ENCODE measurements at regions not wholly inside any gene's neighbourhood (a gene's known extent, or its start where the extent isn't known, plus 50 kb on each side); places are given as distances from the start of the nearest gene placed in this dataset.
A peak's percentile ranks its signal among the peaks of the same experiment; 100 is the strongest.

GRCh38 chr14:89504091-89504490 lies 87.1 kb upstream of the FOXN3 start:
- no peaks in the 10 kb centered on the region for H3K27me3 ChIP-seq (ENCODE audit: insufficient read depth, low read length)
- H3K36me3 ChIP-seq (ENCODE audit: insufficient read depth, low read length): no peaks in the 10 kb centered on the region
- H2AFZ ChIP-seq (ENCODE audit: low read length, unreplicated experiment): no peak overlapping the region
- no peak overlapping the region for H3K4me3 ChIP-seq (ENCODE audit: low read depth, low read length)
- H3K4me1 ChIP-seq (ENCODE audit: control insufficient read depth, insufficient read depth, low read length, unreplicated experiment): peaks cover 36% of the 10 kb centered on the region
- H3K27ac ChIP-seq (ENCODE audit: low read depth, low read length): peak overlapping the region; percentile 44
- H3K79me2 ChIP-seq (ENCODE audit: control insufficient read depth, insufficient read depth, low read length, unreplicated experiment): no peaks in the 10 kb centered on the region

GRCh38 chr14:89503431-89503996 lies 86.5 kb upstream of the FOXN3 start:
- H3K27ac ChIP-seq (ENCODE audit: low read depth, low read length): no peak overlapping the region

DNA sequence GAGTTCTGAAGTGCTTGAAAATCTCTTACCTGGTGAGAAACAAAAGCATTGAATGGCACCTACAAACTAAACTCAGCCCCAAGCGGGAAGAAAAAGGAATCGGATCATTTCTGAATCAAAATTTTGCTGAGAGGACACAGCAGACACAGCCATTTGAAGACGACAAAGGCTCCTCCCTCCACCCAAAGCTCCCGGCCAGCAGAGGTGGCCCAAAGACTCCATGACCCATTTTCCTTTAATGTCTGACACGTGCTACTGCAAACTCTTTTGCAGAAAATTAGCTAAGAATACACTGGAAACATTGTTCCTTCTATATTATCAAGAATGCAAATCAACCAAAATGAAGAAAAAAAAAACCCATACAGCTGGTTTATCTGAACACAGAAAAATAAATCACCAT lies 85.9 kb upstream of the FOXN3 start:
- H3K4me3 ChIP-seq (ENCODE audit: low read depth, low read length): no peak overlapping the region
- no peak overlapping the region for H2AFZ ChIP-seq (ENCODE audit: low read length, unreplicated experiment)
- H3K36me3 ChIP-seq (ENCODE audit: insufficient read depth, low read length): no peaks in the 10 kb centered on the region
- peaks cover 25% of the 10 kb centered on the region for H3K4me1 ChIP-seq (ENCODE audit: control insufficient read depth, insufficient read depth, low read length, unreplicated experiment)
- H3K79me2 ChIP-seq (ENCODE audit: control insufficient read depth, insufficient read depth, low read length, unreplicated experiment): no peaks in the 10 kb centered on the region
- H3K27ac ChIP-seq (ENCODE audit: low read depth, low read length): no peak overlapping the region
- H3K27me3 ChIP-seq (ENCODE audit: insufficient read depth, low read length): no peaks in the 10 kb centered on the region

More at GRCh38 chr14:89503431-89503996, 86.5 kb upstream of the FOXN3 start:
- no peaks in the 10 kb centered on the region for H3K27me3 ChIP-seq (ENCODE audit: insufficient read depth, low read length)
- H3K4me3 ChIP-seq (ENCODE audit: low read depth, low read length): no peak overlapping the region
- H3K4me1 ChIP-seq (ENCODE audit: control insufficient read depth, insufficient read depth, low read length, unreplicated experiment): peaks cover 30% of the 10 kb centered on the region
- H3K36me3 ChIP-seq (ENCODE audit: insufficient read depth, low read length): no peaks in the 10 kb centered on the region
- no peak overlapping the region for H2AFZ ChIP-seq (ENCODE audit: low read length, unreplicated experiment)
- H3K79me2 ChIP-seq (ENCODE audit: control insufficient read depth, insufficient read depth, low read length, unreplicated experiment): no peaks in the 10 kb centered on the region

DNA sequence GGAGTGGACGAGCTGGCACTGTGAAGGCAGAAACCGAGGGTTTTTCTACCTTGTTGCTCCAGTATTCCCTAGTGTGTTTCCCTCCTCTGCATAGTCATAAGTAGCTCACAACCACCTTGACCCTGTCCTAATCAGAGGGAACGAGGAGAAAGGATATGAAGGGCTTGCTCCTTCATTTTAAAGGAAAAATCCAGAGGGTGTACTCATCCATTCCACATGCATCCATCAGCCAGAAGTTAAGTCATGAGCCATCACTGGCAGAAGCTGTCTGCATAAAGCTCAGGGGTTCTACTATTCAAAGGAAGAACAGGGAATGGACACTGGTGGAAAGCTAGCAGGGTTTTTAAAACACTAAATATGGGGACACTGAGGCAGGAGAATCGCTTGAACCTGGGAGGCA lies 84.3 kb upstream of the FOXN3 start:
- H3K27me3 ChIP-seq (ENCODE audit: insufficient read depth, low read length): no peaks in the 10 kb centered on the region
- H3K27ac ChIP-seq (ENCODE audit: low read depth, low read length): no peak overlapping the region
- H3K4me3 ChIP-seq (ENCODE audit: low read depth, low read length): no peak overlapping the region
- no peaks in the 10 kb centered on the region for H3K36me3 ChIP-seq (ENCODE audit: insufficient read depth, low read length)
- H3K79me2 ChIP-seq (ENCODE audit: control insufficient read depth, insufficient read depth, low read length, unreplicated experiment): no peaks in the 10 kb centered on the region
- H3K4me1 ChIP-seq (ENCODE audit: control insufficient read depth, insufficient read depth, low read length, unreplicated experiment): peaks cover 13% of the 10 kb centered on the region
- H2AFZ ChIP-seq (ENCODE audit: low read length, unreplicated experiment): no peak overlapping the region

DNA sequence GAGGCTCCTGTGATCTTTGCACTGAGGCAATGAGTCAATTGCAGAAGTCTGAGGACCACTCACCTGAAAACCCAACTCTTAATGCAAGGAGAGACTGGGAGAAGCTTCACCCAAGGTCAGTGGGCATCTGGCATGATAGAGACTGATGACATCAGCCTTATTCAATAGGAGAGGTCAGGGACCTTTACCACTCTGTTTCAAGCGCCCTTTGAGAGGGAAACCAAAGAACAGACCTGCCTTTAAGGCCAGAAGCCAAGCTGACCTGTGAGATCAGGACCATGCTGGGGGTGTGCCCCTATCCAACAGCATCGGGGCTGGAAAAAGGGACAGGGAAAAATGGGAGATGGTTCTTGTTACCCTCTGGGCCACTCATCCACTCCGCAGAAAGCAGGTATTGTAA lies 83.3 kb upstream of the FOXN3 start:
- Histone ChIP-seq H3K36me3 (ENCODE audit: insufficient read depth, low read length) (no peaks in the 10 kb centered on the region), H3K27me3 (ENCODE audit: insufficient read depth, low read length) (no peaks in the 10 kb centered on the region), H3K27ac (ENCODE audit: low read depth, low read length) (no peak overlapping the region), H3K4me1 (ENCODE audit: control insufficient read depth, insufficient read depth, low read length, unreplicated experiment) (peaks cover 13% of the 10 kb centered on the region), H3K4me3 (ENCODE audit: low read depth, low read length) (no peak overlapping the region), H2AFZ (ENCODE audit: low read length, unreplicated experiment) (no peak overlapping the region), H3K79me2 (ENCODE audit: control insufficient read depth, insufficient read depth, low read length, unreplicated experiment) (no peaks in the 10 kb centered on the region)

DNA sequence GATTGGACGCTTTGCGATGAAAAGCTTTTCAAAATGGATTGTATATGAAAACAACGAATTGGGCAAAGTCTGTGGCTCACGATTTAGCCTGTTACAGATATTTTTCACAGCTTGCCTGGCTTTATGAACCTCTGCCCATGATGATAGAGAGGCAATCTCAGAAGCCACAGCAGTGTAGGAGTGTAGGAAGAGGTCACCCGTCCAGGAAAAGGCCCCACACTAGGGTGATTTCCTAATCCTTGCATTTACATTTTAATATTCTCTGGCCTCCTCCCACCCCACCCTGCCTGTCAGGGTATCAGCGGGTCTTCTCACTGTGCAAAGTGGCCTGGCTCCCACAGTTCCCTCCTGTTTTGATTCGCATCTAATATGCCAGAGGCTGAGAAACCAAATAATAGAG lies 81.8 kb upstream of the FOXN3 start:
- Histone ChIP-seq H3K4me1 (ENCODE audit: control insufficient read depth, insufficient read depth, low read length, unreplicated experiment) (peaks cover 2% of the 10 kb centered on the region), H3K27me3 (ENCODE audit: insufficient read depth, low read length) (no peaks in the 10 kb centered on the region), H3K36me3 (ENCODE audit: insufficient read depth, low read length) (no peaks in the 10 kb centered on the region), H3K79me2 (ENCODE audit: control insufficient read depth, insufficient read depth, low read length, unreplicated experiment) (no peaks in the 10 kb centered on the region), H2AFZ (ENCODE audit: low read length, unreplicated experiment) (no peak overlapping the region), H3K27ac (ENCODE audit: low read depth, low read length) (no peak overlapping the region), H3K4me3 (ENCODE audit: low read depth, low read length) (no peak overlapping the region)

DNA sequence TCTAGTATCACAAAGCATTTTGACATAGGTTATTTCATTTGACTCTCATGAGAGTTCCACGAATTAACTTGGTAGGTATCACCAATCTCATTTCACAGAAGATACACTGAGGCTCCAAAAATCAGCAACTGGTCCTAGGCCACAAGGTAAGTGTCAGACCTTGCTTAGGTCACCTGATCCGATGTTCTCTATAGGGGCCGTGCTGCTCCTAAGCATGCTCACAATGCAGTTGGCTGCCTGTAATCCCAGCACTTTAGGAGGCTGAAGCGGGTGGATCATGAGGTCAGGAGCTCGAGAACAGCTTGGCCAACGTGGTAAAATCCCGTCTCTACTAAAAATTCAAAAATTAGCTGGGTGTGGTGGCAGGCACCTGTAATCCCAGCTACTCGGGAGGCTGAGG lies 78.7 kb upstream of the FOXN3 start:
- Histone ChIP-seq H3K4me3 (ENCODE audit: low read depth, low read length) (no peak overlapping the region), H3K79me2 (ENCODE audit: control insufficient read depth, insufficient read depth, low read length, unreplicated experiment) (no peaks in the 10 kb centered on the region), H2AFZ (ENCODE audit: low read length, unreplicated experiment) (no peak overlapping the region), H3K27me3 (ENCODE audit: insufficient read depth, low read length) (no peaks in the 10 kb centered on the region), H3K27ac (ENCODE audit: low read depth, low read length) (no peak overlapping the region), H3K36me3 (ENCODE audit: insufficient read depth, low read length) (no peaks in the 10 kb centered on the region), H3K4me1 (ENCODE audit: control insufficient read depth, insufficient read depth, low read length, unreplicated experiment) (no peaks in the 10 kb centered on the region)

GRCh38 chr14:89493877-89494634 lies 77.0 kb upstream of the FOXN3 start:
- H3K4me3 ChIP-seq (ENCODE audit: low read depth, low read length): no peak overlapping the region
- H2AFZ ChIP-seq (ENCODE audit: low read length, unreplicated experiment): no peak overlapping the region
- H3K36me3 ChIP-seq (ENCODE audit: insufficient read depth, low read length): no peaks in the 10 kb centered on the region
- H3K4me1 ChIP-seq (ENCODE audit: control insufficient read depth, insufficient read depth, low read length, unreplicated experiment): no peaks in the 10 kb centered on the region
- no peak overlapping the region for H3K27ac ChIP-seq (ENCODE audit: low read depth, low read length)
- no peaks in the 10 kb centered on the region for H3K27me3 ChIP-seq (ENCODE audit: insufficient read depth, low read length)
- H3K79me2 ChIP-seq (ENCODE audit: control insufficient read depth, insufficient read depth, low read length, unreplicated experiment): no peaks in the 10 kb centered on the region

- no peaks in the 10 kb centered on the region for H3K27me3 ChIP-seq (ENCODE audit: insufficient read depth, low read length)
- H3K4me1 ChIP-seq (ENCODE audit: control insufficient read depth, insufficient read depth, low read length, unreplicated experiment): no peaks in the 10 kb centered on the region
- no peak overlapping the region for H3K27ac ChIP-seq (ENCODE audit: low read depth, low read length)
- no peak overlapping the region for H3K4me3 ChIP-seq (ENCODE audit: low read depth, low read length)
- no peaks in the 10 kb centered on the region for H3K36me3 ChIP-seq (ENCODE audit: insufficient read depth, low read length)
- H3K79me2 ChIP-seq (ENCODE audit: control insufficient read depth, insufficient read depth, low read length, unreplicated experiment): no peaks in the 10 kb centered on the region
- no peak overlapping the region for H2AFZ ChIP-seq (ENCODE audit: low read length, unreplicated experiment)
These were observed 76.4 kb upstream of the FOXN3 start for GRCh38 chr14:89493406-89493805.

GRCh38 chr14:89491711-89492381 lies 74.8 kb upstream of the FOXN3 start:
- Histone ChIP-seq H3K4me1 (ENCODE audit: control insufficient read depth, insufficient read depth, low read length, unreplicated experiment) (no peaks in the 10 kb centered on the region), H3K4me3 (ENCODE audit: low read depth, low read length) (no peak overlapping the region), H3K79me2 (ENCODE audit: control insufficient read depth, insufficient read depth, low read length, unreplicated experiment) (no peaks in the 10 kb centered on the region), H3K27ac (ENCODE audit: low read depth, low read length) (no peak overlapping the region), H3K36me3 (ENCODE audit: insufficient read depth, low read length) (no peaks in the 10 kb centered on the region), H3K27me3 (ENCODE audit: insufficient read depth, low read length) (no peaks in the 10 kb centered on the region), H2AFZ (ENCODE audit: low read length, unreplicated experiment) (no peak overlapping the region)

- Histone ChIP-seq H3K4me3 (ENCODE audit: low read depth, low read length) (no peak overlapping the region; the same call in 1 of the 2 replicates), H3K36me3 (ENCODE audit: insufficient read depth, low read length) (no peaks in the 10 kb centered on the region), H3K27me3 (ENCODE audit: insufficient read depth, low read length) (no peaks in the 10 kb centered on the region), H3K79me2 (ENCODE audit: control insufficient read depth, insufficient read depth, low read length, unreplicated experiment) (no peaks in the 10 kb centered on the region), H3K4me1 (ENCODE audit: control insufficient read depth, insufficient read depth, low read length, unreplicated experiment) (no peaks in the 10 kb centered on the region), H2AFZ (ENCODE audit: low read length, unreplicated experiment) (peak overlapping the region; percentile 77), H3K27ac (ENCODE audit: low read depth, low read length) (no peak overlapping the region)
These were observed 73.4 kb upstream of the FOXN3 start for GRCh38 chr14:89490466-89490865.

Data from ACC112 (cell line).